ENCODE measurements at regions not wholly inside any gene's neighbourhood (a gene's known extent, or its start where the extent isn't known, plus 50 kb on each side); places are given as distances from the start of the nearest gene placed in this dataset.
"Not testable (repeated sequence)": the region's sequence is repeated elsewhere in the genome, so short reads cannot be mapped to it uniquely, and the experiment has no call there.

GRCh38 chr5:162487528-162488525 lies 420.3 kb downstream of the GABRG2 start:
- DNase-seq: no peak

DNA sequence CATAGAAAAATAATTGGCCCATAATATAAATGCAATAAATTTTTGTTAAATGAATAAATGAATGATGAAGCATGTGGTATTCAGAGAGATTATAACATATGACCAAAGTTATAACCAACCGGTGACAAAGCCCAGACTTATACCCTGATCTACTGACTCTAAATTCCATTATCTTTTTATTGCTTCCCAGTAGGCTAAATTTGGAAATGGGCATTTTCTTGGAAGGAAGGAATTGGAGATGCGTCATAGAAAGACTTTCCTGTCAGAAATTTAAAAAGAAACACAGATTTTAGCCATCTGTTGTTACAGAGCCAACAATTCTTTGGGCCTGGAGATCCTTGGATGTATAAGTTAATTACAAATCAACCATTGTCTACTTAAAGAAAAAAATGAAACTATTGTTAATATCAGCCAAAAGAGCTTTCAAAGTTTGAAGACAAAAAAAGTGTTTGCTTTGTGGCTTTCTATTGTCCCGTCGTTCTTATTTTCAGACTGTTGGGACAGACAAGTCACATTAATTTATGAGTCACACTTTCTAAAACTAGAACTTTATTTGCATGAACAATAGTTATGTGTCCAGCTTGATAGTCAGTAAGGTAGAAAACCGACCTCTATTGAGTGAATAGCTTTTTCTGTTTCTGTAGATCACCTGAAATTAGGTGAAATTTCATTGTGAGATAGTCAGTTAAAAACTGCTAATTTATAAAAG lies 428.7 kb downstream of the GABRG2 start:
- no peak for DNase-seq

DNA sequence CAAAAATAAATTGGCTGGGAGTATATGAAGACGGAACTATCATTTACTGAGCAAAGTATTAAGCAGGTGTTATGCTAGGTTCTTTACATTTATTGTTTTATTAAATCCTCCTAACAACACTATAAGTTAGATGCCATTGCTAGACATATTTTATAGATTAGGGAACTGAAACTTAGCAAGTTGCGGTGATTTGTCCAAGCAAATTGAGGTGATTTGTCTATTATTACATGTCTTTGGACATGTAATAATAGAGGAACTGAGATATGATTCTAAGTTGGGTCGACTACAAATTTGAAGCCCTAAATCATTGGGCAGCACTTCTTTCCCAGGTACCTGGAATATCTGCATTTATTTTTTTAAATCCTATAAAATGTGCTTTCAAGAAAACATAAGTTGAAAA lies 429.9 kb downstream of the GABRG2 start:
- DNase-seq: no peak

DNA sequence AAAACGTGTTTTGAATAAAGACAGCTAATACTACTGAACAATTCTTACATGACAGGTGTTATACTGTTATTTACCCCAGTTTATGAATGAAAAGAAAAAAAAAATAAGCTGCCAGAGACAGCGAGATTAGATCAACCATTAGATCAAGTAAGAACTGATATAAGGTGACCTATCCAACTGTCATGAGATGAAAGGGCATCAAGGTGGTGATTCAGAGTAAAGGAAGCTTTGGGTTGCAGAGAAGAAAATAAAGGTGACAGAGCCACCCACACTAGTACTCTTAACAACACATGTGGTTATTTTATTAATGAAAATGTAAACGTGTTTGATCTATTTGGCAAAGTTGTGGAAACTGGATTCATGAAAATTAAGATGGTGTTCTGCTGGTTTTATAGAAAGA lies 435.2 kb downstream of the GABRG2 start:
- no peak for DNase-seq

DNA sequence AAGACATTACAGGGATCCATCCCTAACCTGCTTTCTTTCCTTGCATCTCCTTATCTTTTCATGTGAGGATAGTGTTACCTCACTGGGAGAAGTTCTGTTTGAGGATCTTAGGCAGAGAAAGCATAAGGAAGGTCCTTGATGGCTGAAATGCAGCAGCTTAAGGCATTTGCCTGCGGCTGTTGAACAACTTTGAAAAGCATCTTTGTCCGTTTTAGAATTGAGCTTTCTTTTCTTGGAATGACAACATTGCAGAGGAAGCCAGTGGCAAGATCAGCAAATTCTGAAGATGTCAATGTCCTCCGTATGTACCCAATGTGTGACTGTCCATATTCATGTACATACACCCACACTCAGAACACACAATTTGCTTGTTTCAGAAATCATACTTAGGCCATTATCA lies 436.2 kb downstream of the GABRG2 start:
- DNase-seq: no peak

DNA sequence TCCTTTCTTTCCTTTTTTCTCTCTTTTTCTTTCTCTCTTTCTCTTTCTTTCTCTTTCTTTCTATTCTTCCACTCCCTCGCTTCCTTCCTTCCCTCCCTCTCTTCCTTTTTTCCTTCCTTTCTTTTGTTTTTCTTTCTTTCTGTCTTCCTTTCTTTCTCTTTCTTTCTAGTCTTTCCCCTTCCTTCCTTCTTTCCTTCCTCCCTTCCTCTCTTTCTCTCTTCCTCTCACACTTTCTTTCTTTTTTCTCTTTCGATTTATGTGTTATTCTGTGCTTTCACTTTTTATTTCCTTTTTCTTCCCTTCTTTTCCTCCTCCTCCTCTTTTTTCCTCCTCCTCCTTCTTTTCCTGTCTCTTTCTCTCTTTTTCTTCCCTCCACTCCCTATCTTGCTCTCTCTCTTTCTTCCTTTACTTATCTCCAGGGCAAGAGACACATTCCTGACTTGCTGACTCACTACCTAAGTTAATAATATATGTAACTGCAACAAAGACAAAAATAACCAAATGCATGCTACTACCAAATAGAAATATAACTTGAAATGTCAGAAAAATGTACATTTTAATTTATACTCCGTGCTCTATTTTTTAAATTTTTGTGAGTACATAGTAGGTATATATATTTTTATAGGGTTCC lies 445.5 kb downstream of the GABRG2 start:
- DNase-seq: no peak

DNA sequence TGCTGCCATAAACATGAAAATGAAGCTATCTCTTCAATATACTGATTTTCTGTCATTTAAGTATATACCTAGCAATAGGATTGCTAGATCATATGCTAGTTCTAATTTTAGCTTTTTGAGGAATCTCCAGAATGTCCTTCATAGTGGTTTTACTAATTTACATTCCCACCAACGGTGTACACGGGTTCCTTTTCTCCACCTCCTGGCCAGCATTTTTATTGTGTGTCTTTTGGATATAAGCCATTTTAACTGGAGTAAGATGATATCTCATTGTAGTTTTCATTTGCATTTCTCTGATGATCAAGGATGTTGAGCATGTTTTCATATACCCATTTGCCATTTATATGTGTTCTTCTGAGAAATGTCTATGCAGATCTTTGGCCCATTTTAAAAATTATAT lies 446.5 kb downstream of the GABRG2 start:
- no peak for DNase-seq

GRCh38 chr5:162520878-162521277 lies 453.3 kb downstream of the GABRG2 start:
- no peak for DNase-seq

GRCh38 chr5:162529209-162529608 lies 461.6 kb downstream of the GABRG2 start:
- DNase-seq: no peak

DNA sequence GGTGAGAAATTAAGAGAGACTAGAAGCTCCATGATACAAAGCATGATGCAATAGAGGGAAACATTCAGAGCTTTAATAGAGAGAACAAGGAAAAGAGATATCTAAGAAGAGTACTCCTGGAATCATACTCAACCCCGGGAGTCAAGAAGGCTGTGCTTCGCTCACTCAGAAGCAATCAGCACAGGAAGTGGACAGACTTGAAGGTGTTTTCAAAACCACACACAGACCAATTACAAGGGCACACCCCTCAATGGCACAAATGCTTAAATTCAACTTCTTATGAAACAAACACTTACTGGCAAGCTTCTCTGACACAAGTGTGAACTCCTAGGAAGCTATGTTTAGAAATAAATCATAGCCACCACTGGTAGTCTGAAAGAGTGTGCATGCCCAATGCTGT lies 462.3 kb downstream of the GABRG2 start:
- DNase-seq: no peak

- DNase-seq: no peak
Observed at GRCh38 chr5:162543437-162543836, 475.9 kb downstream of the GABRG2 start.

DNA sequence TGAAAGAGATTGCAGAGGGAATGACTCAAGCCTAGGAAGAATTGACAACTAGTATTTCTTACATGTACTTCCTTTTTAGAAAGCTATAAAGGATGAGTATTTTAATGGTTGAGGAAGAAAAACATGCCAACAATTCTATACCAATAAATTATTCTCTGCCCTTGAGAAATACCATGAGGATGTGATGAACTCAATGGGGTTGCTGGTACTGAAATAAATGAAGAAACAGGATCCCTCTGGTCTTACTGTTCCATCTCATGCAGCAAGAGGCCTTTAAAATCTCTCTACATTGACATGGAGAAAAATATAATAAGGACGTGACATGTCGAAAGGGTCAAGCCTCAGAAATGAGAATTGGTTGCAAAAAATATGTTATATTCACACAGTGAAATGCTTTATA lies 477.3 kb downstream of the GABRG2 start:
- DNase-seq: no peak

DNA sequence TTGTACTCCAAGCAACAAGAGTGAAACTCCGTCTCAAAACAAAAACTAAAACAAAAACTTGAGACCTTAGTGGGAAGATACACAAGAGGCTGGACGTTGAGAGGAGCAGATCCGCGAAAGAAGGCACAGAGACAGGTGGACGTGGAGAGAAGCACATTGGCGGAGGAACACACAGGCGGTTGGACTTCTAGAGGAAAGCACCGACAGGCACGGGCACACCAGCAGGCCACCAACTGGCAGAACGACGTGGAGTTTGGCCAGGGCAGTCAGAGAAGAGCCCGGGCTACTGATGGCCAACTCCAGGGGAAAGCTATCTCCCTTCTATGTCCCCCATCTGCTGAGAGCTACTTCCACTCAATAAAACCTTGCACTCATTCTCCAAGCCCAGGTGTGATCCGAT lies 482.7 kb downstream of the GABRG2 start:
- DNase-seq: no peak

DNA sequence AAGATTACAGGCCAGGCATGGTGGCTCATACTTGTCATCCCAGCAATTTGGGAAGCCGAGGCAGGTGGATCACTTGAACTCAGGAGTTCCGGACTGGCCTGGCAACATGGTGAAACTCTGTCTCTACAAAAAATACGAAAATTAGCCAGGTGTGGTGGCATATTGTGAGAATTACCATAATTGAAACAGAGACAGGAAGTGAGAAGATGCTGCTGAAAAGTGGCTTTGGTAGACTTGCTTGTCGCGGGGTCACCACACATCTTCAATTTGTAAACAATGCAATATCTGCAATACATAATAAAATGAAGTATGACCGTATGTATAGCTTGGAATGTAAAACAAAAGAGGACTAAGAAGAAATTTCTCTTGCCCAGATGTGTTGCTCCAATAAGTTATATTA lies 490.5 kb downstream of the GABRG2 start:
- no peak for DNase-seq

- DNase-seq: no peak
Observed at GRCh38 chr5:162567644-162568043, 500.1 kb downstream of the GABRG2 start.

DNA sequence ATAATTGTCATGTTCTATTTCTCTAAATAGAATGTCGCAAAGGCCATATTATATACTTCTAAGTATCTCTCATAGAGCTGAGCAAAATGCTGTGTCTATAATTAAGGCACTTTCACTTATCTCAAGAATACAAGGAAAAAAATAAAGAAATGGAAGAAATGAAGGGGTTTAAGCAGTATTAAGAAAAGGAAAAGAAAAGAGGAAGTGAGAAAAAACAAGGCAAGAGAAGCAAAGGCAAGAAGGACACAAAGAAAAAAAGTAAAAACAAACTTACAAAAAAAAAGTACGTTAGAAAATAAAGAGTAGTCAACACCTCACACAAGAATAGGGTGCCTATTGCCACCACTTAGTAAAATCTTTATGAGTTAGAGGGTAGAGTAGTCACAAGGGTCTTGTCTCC lies 506.2 kb downstream of the GABRG2 start:
- DNase-seq: no peak

DNA sequence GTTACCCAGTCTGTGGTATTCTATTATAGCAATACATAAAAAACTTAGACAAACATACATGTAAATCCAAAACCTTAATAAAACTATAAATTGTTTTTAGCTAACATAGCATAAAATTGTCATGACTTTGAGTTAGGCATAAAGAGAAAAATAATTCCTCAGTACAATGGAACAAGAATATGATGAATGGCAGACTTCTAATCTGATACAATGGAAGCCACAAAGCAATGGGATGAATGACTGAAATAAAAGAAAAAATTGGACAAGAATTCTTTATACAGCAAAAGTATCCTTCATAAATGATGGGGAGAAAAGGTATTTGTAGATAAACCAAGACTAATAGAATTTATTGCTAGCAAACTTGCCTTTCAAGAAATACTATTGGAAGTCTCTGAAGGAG lies 524.2 kb downstream of the GABRG2 start:
- DNase-seq: no peak

DNA sequence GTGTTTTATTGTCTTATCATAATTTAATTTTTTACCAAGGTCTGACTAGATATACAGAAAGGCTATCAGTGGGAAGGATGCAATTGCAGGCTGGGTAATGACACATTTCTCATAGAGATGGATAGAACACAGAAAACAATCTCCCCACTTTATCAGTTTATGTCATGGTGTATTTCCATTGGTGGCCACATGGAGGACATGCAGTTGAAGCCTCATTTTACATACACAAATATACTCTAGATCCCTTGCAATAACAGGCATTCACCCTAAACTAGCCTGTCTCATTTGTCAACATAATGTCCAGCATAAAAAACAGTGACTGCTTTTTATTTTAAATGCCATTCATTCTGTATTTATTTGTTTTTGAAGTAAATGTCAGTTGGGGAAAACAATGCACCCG lies 526.3 kb downstream of the GABRG2 start:
- no peak for DNase-seq

- no peak for DNase-seq
Observed at GRCh38 chr5:162603443-162604070, 536.0 kb downstream of the GABRG2 start.

- no peak for DNase-seq
Observed at GRCh38 chr5:162607879-162608278, 540.3 kb downstream of the GABRG2 start.

DNA sequence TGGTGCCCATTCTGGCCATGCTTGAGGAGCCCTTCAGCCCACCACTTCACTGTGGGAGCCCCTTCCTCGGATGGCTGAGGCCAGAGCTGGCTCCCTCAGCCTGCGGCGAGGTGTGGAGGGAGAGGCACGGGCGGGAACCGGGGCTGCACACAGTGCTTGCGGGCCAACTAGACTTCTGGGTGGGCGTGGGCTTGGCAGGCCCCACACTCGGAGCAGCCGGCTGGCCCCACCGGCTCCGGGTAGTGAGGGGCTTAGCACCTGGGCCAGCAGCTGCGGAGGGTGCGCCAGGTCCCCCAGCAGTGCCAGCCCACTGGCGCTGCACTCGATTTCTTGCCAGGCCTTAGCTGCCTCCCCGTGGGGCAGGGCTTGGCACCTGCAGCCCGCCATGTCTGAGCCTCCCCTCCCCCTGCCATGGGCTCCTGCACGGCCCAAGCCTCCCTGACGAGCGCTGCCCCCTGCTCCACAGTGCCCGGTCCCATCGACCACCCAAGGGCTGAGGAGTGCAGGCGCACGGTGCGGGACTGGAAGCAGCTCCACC lies 554.2 kb downstream of the GABRG2 start:
- not testable (repeated sequence) for DNase-seq

- no peak for DNase-seq
Observed at GRCh38 chr5:162624110-162624509, 556.5 kb downstream of the GABRG2 start.

DNA sequence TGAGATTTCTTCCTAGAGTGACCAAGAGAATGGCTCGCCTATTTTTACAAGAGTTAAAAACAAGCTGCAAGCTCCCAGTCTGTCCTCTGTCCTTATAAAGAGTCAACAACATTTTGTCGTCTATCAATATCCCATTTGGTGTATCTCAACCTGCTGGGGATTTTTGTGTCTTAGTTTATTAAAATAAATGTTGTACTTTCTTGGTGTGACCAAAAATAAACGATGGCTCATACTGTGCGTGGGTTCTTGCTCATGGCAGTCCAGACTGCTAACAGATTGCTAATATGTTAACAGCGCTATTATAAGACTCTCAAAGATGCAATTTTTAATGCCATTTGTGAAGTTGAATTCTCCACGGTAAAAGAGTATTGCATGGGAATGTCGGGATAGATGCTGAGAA lies 569.9 kb downstream of the GABRG2 start:
- no peak for DNase-seq
